ENCODE measurements at regions not wholly inside any gene's neighbourhood (a gene's known extent, or its start where the extent isn't known, plus 50 kb on each side); places are given as distances from the start of the nearest gene placed in this dataset.

- intact Hi-C loops (cut with micrococcal nuclease), result no loop called here
- dilution Hi-C loops (cut with HindIII; ENCODE audit: low sequenced_read_pairs, unreplicated experiment), result no loop called here
- Histone ChIP-seq H4K91ac (ENCODE audit: insufficient read depth, low read depth, low read length) (no peak overlapping the region), H3K14ac (replicated peaks; ENCODE audit: low read depth, low read length) (no peak overlapping the region), H3K4me3 (ENCODE audit: insufficient read depth, low read depth, low read length) (no peak overlapping the region), H2BK15ac (ENCODE audit: low read depth, low read length) (no peak overlapping the region), H3K27me3 (ENCODE audit: control insufficient read depth, insufficient read depth, low read length) (no peaks in the 10 kb centered on the region), H2BK120ac (ENCODE audit: low read depth, low read length) (no peak overlapping the region), H3K27ac (ENCODE audit: insufficient read depth, low read length) (no peak overlapping the region), H4K5ac (ENCODE audit: low read depth, low read length) (no peak overlapping the region), H2BK5ac (ENCODE audit: low read depth, low read length, poor library complexity, severe bottlenecking) (no peak overlapping the region), H3K56ac (ENCODE audit: extremely low read depth, insufficient read depth, low read length) (no peak overlapping the region), H3K4me1 (ENCODE audit: control insufficient read depth, insufficient read depth, low read length) (no peaks in the 10 kb centered on the region), H4K20me1 (ENCODE audit: insufficient read depth, low read length) (no peaks in the 10 kb centered on the region), H3K23ac (ENCODE audit: low read depth, low read length) (no peak overlapping the region), H3K9me3 (ENCODE audit: control insufficient read depth, insufficient read depth, low read length) (peaks cover 5% of the 10 kb centered on the region; the same call in 1 of the 2 replicates), H3K4me2 (ENCODE audit: low read depth, low read length) (no peak overlapping the region), H3K36me3 (ENCODE audit: control insufficient read depth, insufficient read depth, low read length) (no peaks in the 10 kb centered on the region), H3K9ac (ENCODE audit: low read depth, low read length) (no peak overlapping the region), H3K18ac (ENCODE audit: low read depth, low read length) (no peak overlapping the region), H2BK20ac (ENCODE audit: low read depth, low read length) (no peak overlapping the region), H3K79me1 (ENCODE audit: low read depth in 1 of 2, low read length in 2 of 2) (no peaks in the 10 kb centered on the region), H2AK5ac (ENCODE audit: low read depth, low read length) (no peak overlapping the region), H2AK9ac (replicated peaks; ENCODE audit: low read depth, low read length, poor library complexity) (no peak overlapping the region), H3K4ac (ENCODE audit: low read depth, low read length) (no peak overlapping the region), H2AFZ (replicated peaks; ENCODE audit: low read length, poor library complexity) (no peak overlapping the region), H3K9me1 (ENCODE audit: insufficient read depth, low read length) (no peaks in the 10 kb centered on the region), H4K8ac (ENCODE audit: low read depth in 2 of 2, low read length in 2 of 2) (no peak overlapping the region)
- in situ Hi-C loops (cut with MboI; ENCODE audit: low sequenced_read_pairs), result no loop called here
- 0% methylated on average over 1 of the region's 6 CpGs; no CpG with 5 or more reads in 1 of the 2 experiments for WGBS, 2 experiments (ENCODE audit: extremely low coverage in 2 of 2, insufficient read length in 1 of 2)
- ChIA-PET POLR2A (ENCODE audit: unreplicated experiment) (no interaction called here), CTCF (no interaction called here)
- no TSS peak for BruUV-seq (replicated peaks)
- ATAC-seq (ENCODE audit: low read depth), result no peak
- DNase-seq, result no peak
- no peak for TF ChIP-seq CEBPB (IDR thresholded peaks at IDR 0.05; ENCODE audit: low read depth, low read length)
- no peak for TF ChIP-seq CHD1 (IDR thresholded peaks at IDR 0.05; ENCODE audit: low read depth, low read length)
- no peak for TF ChIP-seq RCOR1 (IDR thresholded peaks at IDR 0.05; ENCODE audit: insufficient replicate concordance, low read length)
- TF ChIP-seq POLR2A (IDR thresholded peaks at IDR 0.05; ENCODE audit: low read depth, low read length), result no peak
- no peak for TF ChIP-seq RAD21 (IDR thresholded peaks at IDR 0.05; ENCODE audit: low read length)
- TF ChIP-seq NFE2L2 (IDR thresholded peaks at IDR 0.05; ENCODE audit: low read depth, low read length), result no peak
- no peak for TF ChIP-seq ELK1 (IDR thresholded peaks at IDR 0.05; ENCODE audit: borderline replicate concordance, low read depth, low read length)
- no peak for TF ChIP-seq MXI1 (IDR thresholded peaks at IDR 0.05; ENCODE audit: borderline replicate concordance, low read depth, low read length)
- TF ChIP-seq SMC3 (IDR thresholded peaks at IDR 0.05; ENCODE audit: low read depth, low read length), result no peak
- no peak for TF ChIP-seq USF2 (IDR thresholded peaks at IDR 0.05; ENCODE audit: low read depth, low read length)
- no peak for TF ChIP-seq BHLHE40 (IDR thresholded peaks at IDR 0.05; ENCODE audit: low read depth, low read length)
- no peak for TF ChIP-seq MAZ (IDR thresholded peaks at IDR 0.05; ENCODE audit: borderline replicate concordance, low read depth, low read length)
- no peak for TF ChIP-seq MAFK (IDR thresholded peaks at IDR 0.05; ENCODE audit: low read depth, low read length)
- no peak for TF ChIP-seq CTCF (conservative IDR thresholded peaks at IDR 0.05; ENCODE audit: low read depth, low read length)
- TF ChIP-seq FOS (IDR thresholded peaks at IDR 0.05; ENCODE audit: low read depth, low read length), result no peak
- TF ChIP-seq RFX5 (IDR thresholded peaks at IDR 0.05; ENCODE audit: low read depth, low read length), result no peak
These were observed 355.0 kb upstream of the CHST9 start for GRCh38 chr18:27540111-27540510.
